ENCODE measurements at regions not wholly inside any gene's neighbourhood (a gene's known extent, or its start where the extent isn't known, plus 50 kb on each side); places are given as distances from the start of the nearest gene placed in this dataset.
A peak's percentile ranks its signal among the peaks of the same experiment; 100 is the strongest.

GRCh38 chr2:217011576-217011975 is 151.7 kb upstream of the TNP1 start:
- no peak overlapping the region for H4K12ac ChIP-seq (ENCODE audit: low read depth, low read length)
- no peak overlapping the region for H3K27ac ChIP-seq (ENCODE audit: low read depth, low read length)
- no peak overlapping the region for H2AFZ ChIP-seq (ENCODE audit: insufficient read depth, low read length, poor library complexity)
- no peaks in the 10 kb centered on the region for H3K4me1 ChIP-seq (ENCODE audit: control insufficient read depth in 1 of 2, insufficient read depth in 2 of 2, low read length in 2 of 2)
- no peak overlapping the region for H3K4me3 ChIP-seq (ENCODE audit: low read depth, low read length)
- H3K9ac ChIP-seq (ENCODE audit: low read length), result no peak overlapping the region
- no peak overlapping the region for H3K4me2 ChIP-seq (ENCODE audit: low read length)
- no peak overlapping the region for H2BK120ac ChIP-seq (ENCODE audit: insufficient read depth, low read length, poor library complexity)
- no peak overlapping the region for H4K91ac ChIP-seq (ENCODE audit: low read depth, low read length)
- H3K23ac ChIP-seq (ENCODE audit: low read length), result no peak overlapping the region
- no peaks in the 10 kb centered on the region for H3K9me3 ChIP-seq (ENCODE audit: insufficient read depth, low read depth, low read length)
- no peak overlapping the region for H3K14ac ChIP-seq (ENCODE audit: low read length)
- no peak overlapping the region for H2BK5ac ChIP-seq (ENCODE audit: low read depth, low read length, poor library complexity)
- no peak overlapping the region for H3K18ac ChIP-seq (ENCODE audit: low read length)
- H3K79me1 ChIP-seq (ENCODE audit: low read length), result no peaks in the 10 kb centered on the region
- no peak overlapping the region for H4K8ac ChIP-seq (ENCODE audit: low read depth, low read length)
- DNase-seq, result no peak
- no peak overlapping the region for H2BK12ac ChIP-seq (ENCODE audit: low read length)
- no CpG with 5 or more reads among the region's 4 CpGs for WGBS (ENCODE audit: extremely low coverage, insufficient coverage, insufficient read length)
- no peak overlapping the region for H2AK5ac ChIP-seq (ENCODE audit: low read length)
- H3K36me3 ChIP-seq (ENCODE audit: control insufficient read depth in 1 of 2, insufficient read depth in 2 of 2, low read length in 2 of 2), result no peaks in the 10 kb centered on the region
- H3K79me2 ChIP-seq (ENCODE audit: control insufficient read depth, insufficient read depth, low read length, poor library complexity), result no peaks in the 10 kb centered on the region
- no peaks in the 10 kb centered on the region for H3K27me3 ChIP-seq (ENCODE audit: insufficient read depth, low read length)
- no peak overlapping the region for H3K4ac ChIP-seq (ENCODE audit: low read depth, low read length)

- no peak overlapping the region for H3K23ac ChIP-seq (ENCODE audit: low read length)
- DNase-seq, result no peak
- H3K79me2 ChIP-seq (ENCODE audit: control insufficient read depth, insufficient read depth, low read length, poor library complexity), result no peaks in the 10 kb centered on the region
- H3K79me1 ChIP-seq (ENCODE audit: low read length), result no peaks in the 10 kb centered on the region
- H3K27ac ChIP-seq (ENCODE audit: low read depth, low read length), result no peak overlapping the region
- no peak overlapping the region for H2AFZ ChIP-seq (ENCODE audit: insufficient read depth, low read length, poor library complexity)
- no peak overlapping the region for H2AK5ac ChIP-seq (ENCODE audit: low read length)
- H3K27me3 ChIP-seq (ENCODE audit: insufficient read depth, low read length), result no peaks in the 10 kb centered on the region
- no peak overlapping the region for H2BK5ac ChIP-seq (ENCODE audit: low read depth, low read length, poor library complexity)
- no peak overlapping the region for H4K8ac ChIP-seq (ENCODE audit: low read depth, low read length)
- no peak overlapping the region for H3K4me3 ChIP-seq (ENCODE audit: low read depth, low read length)
- no peak overlapping the region for H3K4me2 ChIP-seq (ENCODE audit: low read length)
- H4K91ac ChIP-seq (ENCODE audit: low read depth, low read length), result no peak overlapping the region
- peaks cover 1% of the 10 kb centered on the region for H3K9me3 ChIP-seq (ENCODE audit: insufficient read depth, low read depth, low read length)
- no peak overlapping the region for H2BK12ac ChIP-seq (ENCODE audit: low read length)
- no peak overlapping the region for H4K12ac ChIP-seq (ENCODE audit: low read depth, low read length)
- no peak overlapping the region for H3K4ac ChIP-seq (ENCODE audit: low read depth, low read length)
- WGBS (ENCODE audit: extremely low coverage, insufficient coverage, insufficient read length), result no CpG with 5 or more reads among the region's 3 CpGs
- no peak overlapping the region for H3K18ac ChIP-seq (ENCODE audit: low read length)
- no peaks in the 10 kb centered on the region for H3K36me3 ChIP-seq (ENCODE audit: control insufficient read depth in 1 of 2, insufficient read depth in 2 of 2, low read length in 2 of 2)
- H2BK120ac ChIP-seq (ENCODE audit: insufficient read depth, low read length, poor library complexity), result no peak overlapping the region
- H3K14ac ChIP-seq (ENCODE audit: low read length), result no peak overlapping the region
- no peaks in the 10 kb centered on the region for H3K4me1 ChIP-seq (ENCODE audit: control insufficient read depth in 1 of 2, insufficient read depth in 2 of 2, low read length in 2 of 2)
- H3K9ac ChIP-seq (ENCODE audit: low read length), result no peak overlapping the region
Observed at GRCh38 chr2:217010173-217010572, 150.3 kb upstream of the TNP1 start.

DNA sequence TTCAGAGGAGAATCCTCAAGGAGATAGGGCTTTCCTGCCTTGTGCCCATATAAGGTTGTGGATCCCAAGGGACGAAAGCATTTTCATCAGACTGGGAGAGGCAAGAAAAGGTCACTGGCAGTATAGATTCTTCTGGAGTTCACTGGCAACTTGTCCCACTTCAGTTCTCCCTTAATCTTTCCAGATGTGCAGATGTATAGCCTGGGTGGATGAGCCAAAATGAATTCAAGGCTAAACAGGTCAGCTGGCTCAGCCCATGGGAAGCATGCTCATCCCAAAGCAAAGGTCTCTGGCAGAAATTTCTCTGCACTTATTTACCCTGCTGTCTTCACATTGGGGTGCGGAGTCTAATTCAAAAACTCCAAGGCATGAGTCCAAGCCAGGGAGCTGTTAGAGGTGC is 148.9 kb upstream of the TNP1 start:
- Histone ChIP-seq H3K4me2 (ENCODE audit: low read length) (no peak overlapping the region), H4K91ac (ENCODE audit: low read depth, low read length) (no peak overlapping the region), H3K9me3 (ENCODE audit: insufficient read depth, low read depth, low read length) (peaks cover 1% of the 10 kb centered on the region), H3K4ac (ENCODE audit: low read depth, low read length) (no peak overlapping the region), H3K18ac (ENCODE audit: low read length) (no peak overlapping the region), H2AK5ac (ENCODE audit: low read length) (no peak overlapping the region), H4K8ac (ENCODE audit: low read depth, low read length) (no peak overlapping the region), H3K79me2 (ENCODE audit: control insufficient read depth, insufficient read depth, low read length, poor library complexity) (no peaks in the 10 kb centered on the region), H3K36me3 (ENCODE audit: control insufficient read depth in 1 of 2, insufficient read depth in 2 of 2, low read length in 2 of 2) (no peaks in the 10 kb centered on the region), H3K4me3 (ENCODE audit: low read depth, low read length) (no peak overlapping the region), H2BK120ac (ENCODE audit: insufficient read depth, low read length, poor library complexity) (no peak overlapping the region), H3K79me1 (ENCODE audit: low read length) (no peaks in the 10 kb centered on the region), H3K23ac (ENCODE audit: low read length) (no peak overlapping the region), H3K27ac (ENCODE audit: low read depth, low read length) (no peak overlapping the region), H2AFZ (ENCODE audit: insufficient read depth, low read length, poor library complexity) (no peak overlapping the region), H3K9ac (ENCODE audit: low read length) (no peak overlapping the region), H3K14ac (ENCODE audit: low read length) (no peak overlapping the region), H2BK5ac (ENCODE audit: low read depth, low read length, poor library complexity) (no peak overlapping the region), H3K4me1 (ENCODE audit: control insufficient read depth in 1 of 2, insufficient read depth in 2 of 2, low read length in 2 of 2) (no peaks in the 10 kb centered on the region), H2BK12ac (ENCODE audit: low read length) (no peak overlapping the region), H3K27me3 (ENCODE audit: insufficient read depth, low read length) (no peaks in the 10 kb centered on the region), H4K12ac (ENCODE audit: low read depth, low read length) (no peak overlapping the region)
- no CpG with 5 or more reads among the region's 2 CpGs for WGBS (ENCODE audit: extremely low coverage, insufficient coverage, insufficient read length)
- DNase-seq, result no peak

DNA sequence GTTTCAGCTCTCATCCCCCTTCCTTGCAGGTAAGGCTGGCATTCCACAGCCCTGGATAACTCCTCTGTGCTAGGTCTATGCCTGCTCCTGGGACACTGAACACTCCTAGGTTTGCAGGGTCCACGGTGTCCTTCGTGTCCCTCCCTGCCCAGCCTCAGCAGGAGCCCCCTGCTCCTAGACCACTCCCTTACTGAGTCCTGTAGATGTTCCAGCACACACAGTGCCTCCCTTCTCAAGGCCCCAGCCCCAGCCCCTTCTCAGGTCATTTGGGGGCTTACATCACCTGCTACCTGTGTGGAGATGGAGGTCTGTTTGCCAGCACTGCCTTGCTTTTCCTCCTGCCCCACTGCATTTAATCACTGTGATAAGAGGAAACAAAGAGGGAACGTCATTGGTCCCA is 146.4 kb upstream of the TNP1 start:
- no peak overlapping the region for H3K27ac ChIP-seq (ENCODE audit: low read depth, low read length)
- H3K4me2 ChIP-seq (ENCODE audit: low read length), result no peak overlapping the region
- H3K4me1 ChIP-seq (ENCODE audit: control insufficient read depth in 1 of 2, insufficient read depth in 2 of 2, low read length in 2 of 2), result no peaks in the 10 kb centered on the region
- H3K9me3 ChIP-seq (ENCODE audit: insufficient read depth, low read depth, low read length), result peaks cover 1% of the 10 kb centered on the region
- H2BK12ac ChIP-seq (ENCODE audit: low read length), result no peak overlapping the region
- DNase-seq, result no peak
- no peaks in the 10 kb centered on the region for H3K79me1 ChIP-seq (ENCODE audit: low read length)
- H2AFZ ChIP-seq (ENCODE audit: insufficient read depth, low read length, poor library complexity), result no peak overlapping the region
- H2BK120ac ChIP-seq (ENCODE audit: insufficient read depth, low read length, poor library complexity), result no peak overlapping the region
- no peak overlapping the region for H4K8ac ChIP-seq (ENCODE audit: low read depth, low read length)
- no peak overlapping the region for H3K4me3 ChIP-seq (ENCODE audit: low read depth, low read length)
- no peaks in the 10 kb centered on the region for H3K36me3 ChIP-seq (ENCODE audit: control insufficient read depth in 1 of 2, insufficient read depth in 2 of 2, low read length in 2 of 2)
- H3K4ac ChIP-seq (ENCODE audit: low read depth, low read length), result no peak overlapping the region
- H3K23ac ChIP-seq (ENCODE audit: low read length), result no peak overlapping the region
- H3K14ac ChIP-seq (ENCODE audit: low read length), result peak overlapping the region; percentile 34
- H2AK5ac ChIP-seq (ENCODE audit: low read length), result no peak overlapping the region
- H3K18ac ChIP-seq (ENCODE audit: low read length), result peak overlapping the region; percentile 51
- no peaks in the 10 kb centered on the region for H3K79me2 ChIP-seq (ENCODE audit: control insufficient read depth, insufficient read depth, low read length, poor library complexity)
- no peak overlapping the region for H4K91ac ChIP-seq (ENCODE audit: low read depth, low read length)
- no peak overlapping the region for H3K9ac ChIP-seq (ENCODE audit: low read length)
- no CpG with 5 or more reads among the region's 3 CpGs for WGBS (ENCODE audit: extremely low coverage, insufficient coverage, insufficient read length)
- H3K27me3 ChIP-seq (ENCODE audit: insufficient read depth, low read length), result no peaks in the 10 kb centered on the region
- H4K12ac ChIP-seq (ENCODE audit: low read depth, low read length), result no peak overlapping the region
- H2BK5ac ChIP-seq (ENCODE audit: low read depth, low read length, poor library complexity), result no peak overlapping the region
